Smooth muscle cell (in vitro differentiated cells): ENCODE measurements at regions not wholly inside any gene's neighbourhood (a gene's known extent, or its start where the extent isn't known, plus 50 kb on each side); places are given as distances from the start of the nearest gene placed in this dataset.

Experiments used
- DNase-seq: peaks from one replicate; lab custom pipeline; 2025; ENCODE audit not compliant: unreplicated experiment; lab: John Stamatoyannopoulos, UW
- H2AFZ ChIP-seq: fragments of 200-600 bp; sonication (generic); 2 replicates; pipeline ENCODE4 v1.6.0; 2016; ENCODE audit warnings: antibody characterized with exemption, low read depth, mild to moderate bottlenecking
- H3F3A ChIP-seq: fragments of 200-600 bp; sonication (generic); 2 replicates; pipeline ENCODE4 v1.6.0; 2017; ENCODE audit warnings: antibody characterized with exemption, low read depth
- H3K27ac ChIP-seq: fragments of 200-600 bp; sonication (generic); 2 replicates; pipeline ENCODE4 v1.5.1; 2016; ENCODE audit warnings: low read depth, mild to moderate bottlenecking
- H3K27me3 ChIP-seq: fragments of 200-600 bp; sonication (generic); 2 replicates; pipeline ENCODE4 v1.6.1; 2016; ENCODE audit warnings: low read depth, mild to moderate bottlenecking
- H3K36me3 ChIP-seq: fragments of 200-600 bp; sonication (generic); 2 replicates; pipeline ENCODE4 v1.5.1; 2016; ENCODE audit warnings: low read depth
- H3K4me1 ChIP-seq: fragments of 200-600 bp; sonication (generic); 2 replicates; pipeline ENCODE4 v1.5.1; 2016; ENCODE audit warnings: low read depth
- H3K4me2 ChIP-seq: fragments of 200-600 bp; sonication (generic); 2 replicates; pipeline ENCODE4 v1.6.0; 2016; ENCODE audit warnings: mild to moderate bottlenecking
- H3K4me3 ChIP-seq: fragments of 200-600 bp; sonication (generic); 2 replicates; pipeline ENCODE4 v1.5.1; 2016; ENCODE audit warnings: mild to moderate bottlenecking
- H3K79me2 ChIP-seq: fragments of 200-600 bp; sonication (generic); 2 replicates; pipeline ENCODE4 v1.6.0; 2016; ENCODE audit warnings: low read depth, mild to moderate bottlenecking
- H3K9ac ChIP-seq: fragments of 200-600 bp; sonication (generic); 2 replicates; pipeline ENCODE4 v1.6.0; 2016; ENCODE audit warnings: low read depth
- H3K9me3 ChIP-seq: fragments of 200-600 bp; sonication (generic); replicated peaks from 2 replicates; pipeline ENCODE4 v1.5.1; 2016; ENCODE audit warnings: low read depth
- H4K20me1 ChIP-seq: fragments of 200-600 bp; sonication (generic); 2 replicates; pipeline ENCODE4 v1.6.0; 2016; ENCODE audit warnings: low read depth
- WGBS: methylation state at CpG from one replicate; pipeline ENCODE4 v1.1.7; 2016; ENCODE audit warnings: low lambda C conversion rate; 5-methylcytosine and 5-hydroxymethylcytosine counted together
- TF ChIP-seq, protein P1 (sequence below): fragments of 200-600 bp; sonication (generic); IDR thresholded peaks from 2 replicates; pipeline ENCODE4 v1.5.1; 2017; ENCODE audit warnings: borderline replicate concordance, mild to moderate bottlenecking, antibody characterized with exemption; ENCODE audit not compliant: insufficient read depth, poor library complexity, severe bottlenecking

GRCh38 chrX:69395306-69395705 is 108.8 kb upstream of the NALF2 start:
- Histone ChIP-seq H3F3A (no peaks in the 10 kb centered on the region), H3K4me1 (no peaks in the 10 kb centered on the region), H3K4me2 (no peak overlapping the region), H4K20me1 (no peaks in the 10 kb centered on the region), H3K27ac (no peak overlapping the region), H3K36me3 (no peaks in the 10 kb centered on the region), H3K27me3 (no peaks in the 10 kb centered on the region), H2AFZ (no peak overlapping the region), H3K9ac (no peak overlapping the region), H3K9me3 (no peaks in the 10 kb centered on the region), H3K79me2 (no peaks in the 10 kb centered on the region), H3K4me3 (no peak overlapping the region)
- WGBS = 66% methylated on average over 4 of the region's 4 CpGs
- TF ChIP-seq, protein P1, sequence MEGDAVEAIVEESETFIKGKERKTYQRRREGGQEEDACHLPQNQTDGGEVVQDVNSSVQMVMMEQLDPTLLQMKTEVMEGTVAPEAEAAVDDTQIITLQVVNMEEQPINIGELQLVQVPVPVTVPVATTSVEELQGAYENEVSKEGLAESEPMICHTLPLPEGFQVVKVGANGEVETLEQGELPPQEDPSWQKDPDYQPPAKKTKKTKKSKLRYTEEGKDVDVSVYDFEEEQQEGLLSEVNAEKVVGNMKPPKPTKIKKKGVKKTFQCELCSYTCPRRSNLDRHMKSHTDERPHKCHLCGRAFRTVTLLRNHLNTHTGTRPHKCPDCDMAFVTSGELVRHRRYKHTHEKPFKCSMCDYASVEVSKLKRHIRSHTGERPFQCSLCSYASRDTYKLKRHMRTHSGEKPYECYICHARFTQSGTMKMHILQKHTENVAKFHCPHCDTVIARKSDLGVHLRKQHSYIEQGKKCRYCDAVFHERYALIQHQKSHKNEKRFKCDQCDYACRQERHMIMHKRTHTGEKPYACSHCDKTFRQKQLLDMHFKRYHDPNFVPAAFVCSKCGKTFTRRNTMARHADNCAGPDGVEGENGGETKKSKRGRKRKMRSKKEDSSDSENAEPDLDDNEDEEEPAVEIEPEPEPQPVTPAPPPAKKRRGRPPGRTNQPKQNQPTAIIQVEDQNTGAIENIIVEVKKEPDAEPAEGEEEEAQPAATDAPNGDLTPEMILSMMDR = no peak
- DNase-seq = no peak

GRCh38 chrX:69389101-69389501 is 115.0 kb upstream of the NALF2 start:
- no peaks in the 10 kb centered on the region for H3K9me3 ChIP-seq
- no peaks in the 10 kb centered on the region for H3K4me1 ChIP-seq
- H3K4me3 ChIP-seq = no peak overlapping the region
- no peaks in the 10 kb centered on the region for H3F3A ChIP-seq
- no peaks in the 10 kb centered on the region for H3K36me3 ChIP-seq
- H3K27ac ChIP-seq = no peak overlapping the region
- no peak for DNase-seq
- 68% methylated on average over 7 of the region's 7 CpGs for WGBS
- no peaks in the 10 kb centered on the region for H3K27me3 ChIP-seq
- H3K4me2 ChIP-seq = no peak overlapping the region
- H3K79me2 ChIP-seq = no peaks in the 10 kb centered on the region
- no peak overlapping the region for H2AFZ ChIP-seq
- no peaks in the 10 kb centered on the region for H4K20me1 ChIP-seq
- H3K9ac ChIP-seq = no peak overlapping the region
- TF ChIP-seq, protein P1 = no peak

GRCh38 chrX:69388526-69388925 is 115.6 kb upstream of the NALF2 start:
- Histone ChIP-seq H3F3A (no peaks in the 10 kb centered on the region), H3K9ac (no peak overlapping the region), H3K79me2 (no peaks in the 10 kb centered on the region), H3K4me3 (no peak overlapping the region), H4K20me1 (no peaks in the 10 kb centered on the region), H3K36me3 (no peaks in the 10 kb centered on the region), H2AFZ (no peak overlapping the region), H3K4me1 (no peaks in the 10 kb centered on the region), H3K27ac (no peak overlapping the region), H3K9me3 (no peaks in the 10 kb centered on the region), H3K4me2 (no peak overlapping the region), H3K27me3 (no peaks in the 10 kb centered on the region)
- TF ChIP-seq, protein P1 = no peak
- WGBS = 68% methylated on average over 5 of the region's 5 CpGs
- DNase-seq = no peak
